ENCODE measurements at regions not wholly inside any gene's neighbourhood (a gene's known extent, or its start where the extent isn't known, plus 50 kb on each side); places are given as distances from the start of the nearest gene placed in this dataset.

DNA sequence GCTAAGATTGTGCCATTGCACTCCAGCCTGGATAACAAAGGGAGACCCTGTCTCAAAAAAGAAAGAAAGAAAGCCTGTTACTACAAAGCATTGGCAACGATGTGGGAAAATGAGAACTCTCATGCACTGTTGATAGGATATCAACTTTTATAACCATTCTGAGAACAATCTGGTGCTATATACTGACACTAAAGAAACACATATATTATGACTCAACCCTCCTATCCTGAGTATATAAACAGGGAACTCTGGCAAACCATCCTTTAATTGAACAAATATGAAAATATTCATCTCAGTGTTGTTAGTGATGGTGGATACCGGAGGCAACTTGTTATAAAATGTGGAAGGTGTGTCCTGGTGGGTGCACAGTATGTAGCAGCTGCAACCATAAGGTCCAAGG is 53.0 kb upstream of the SOD3 start:
- no peak overlapping the region for H3K4me3 ChIP-seq
- no peaks in the 10 kb centered on the region for H3K27me3 ChIP-seq
- no peaks in the 10 kb centered on the region for H3K4me1 ChIP-seq
- no peaks in the 10 kb centered on the region for H3K9me3 ChIP-seq
- no peak for TF ChIP-seq POLR2A (IDR thresholded peaks at IDR 0.05)
- DNase-seq: no peak
- no peak overlapping the region for H3K27ac ChIP-seq
- H3K36me3 ChIP-seq: no peaks in the 10 kb centered on the region

DNA sequence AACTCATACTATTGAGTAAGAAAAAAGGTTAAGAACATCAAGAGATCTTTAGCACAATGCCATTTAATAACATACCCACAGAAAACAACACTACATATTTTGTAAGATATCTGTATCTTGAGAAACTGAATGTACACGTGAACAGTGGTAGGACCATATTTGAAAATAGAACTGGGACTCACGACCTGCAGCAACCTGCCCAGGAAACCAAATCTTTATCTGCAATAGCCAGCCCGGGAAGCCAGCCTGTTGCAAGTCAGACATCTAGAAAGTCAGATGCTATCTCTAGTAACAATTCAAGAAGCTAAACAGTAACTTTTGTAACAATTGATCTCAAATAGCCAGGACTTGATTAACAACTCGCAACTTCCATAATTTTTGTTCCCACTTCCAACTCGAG is 52.6 kb upstream of the SOD3 start:
- H3K27me3 ChIP-seq: no peaks in the 10 kb centered on the region
- H3K36me3 ChIP-seq: no peaks in the 10 kb centered on the region
- H3K4me1 ChIP-seq: no peaks in the 10 kb centered on the region
- H3K9me3 ChIP-seq: no peaks in the 10 kb centered on the region
- H3K4me3 ChIP-seq: no peak overlapping the region
- no peak overlapping the region for H3K27ac ChIP-seq
- TF ChIP-seq, protein P1, sequence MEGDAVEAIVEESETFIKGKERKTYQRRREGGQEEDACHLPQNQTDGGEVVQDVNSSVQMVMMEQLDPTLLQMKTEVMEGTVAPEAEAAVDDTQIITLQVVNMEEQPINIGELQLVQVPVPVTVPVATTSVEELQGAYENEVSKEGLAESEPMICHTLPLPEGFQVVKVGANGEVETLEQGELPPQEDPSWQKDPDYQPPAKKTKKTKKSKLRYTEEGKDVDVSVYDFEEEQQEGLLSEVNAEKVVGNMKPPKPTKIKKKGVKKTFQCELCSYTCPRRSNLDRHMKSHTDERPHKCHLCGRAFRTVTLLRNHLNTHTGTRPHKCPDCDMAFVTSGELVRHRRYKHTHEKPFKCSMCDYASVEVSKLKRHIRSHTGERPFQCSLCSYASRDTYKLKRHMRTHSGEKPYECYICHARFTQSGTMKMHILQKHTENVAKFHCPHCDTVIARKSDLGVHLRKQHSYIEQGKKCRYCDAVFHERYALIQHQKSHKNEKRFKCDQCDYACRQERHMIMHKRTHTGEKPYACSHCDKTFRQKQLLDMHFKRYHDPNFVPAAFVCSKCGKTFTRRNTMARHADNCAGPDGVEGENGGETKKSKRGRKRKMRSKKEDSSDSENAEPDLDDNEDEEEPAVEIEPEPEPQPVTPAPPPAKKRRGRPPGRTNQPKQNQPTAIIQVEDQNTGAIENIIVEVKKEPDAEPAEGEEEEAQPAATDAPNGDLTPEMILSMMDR (IDR thresholded peaks at IDR 0.05): no peak
- no peak for TF ChIP-seq POLR2A (IDR thresholded peaks at IDR 0.05)
- DNase-seq: no peak

GRCh38 chr4:24743206-24743605 is 52.2 kb upstream of the SOD3 start:
- TF ChIP-seq, protein P1 (IDR thresholded peaks at IDR 0.05): no peak
- TF ChIP-seq POLR2A (IDR thresholded peaks at IDR 0.05): no peak
- Histone ChIP-seq H3K36me3 (no peaks in the 10 kb centered on the region), H3K27me3 (no peaks in the 10 kb centered on the region), H3K4me3 (no peak overlapping the region), H3K4me1 (no peaks in the 10 kb centered on the region), H3K9me3 (no peaks in the 10 kb centered on the region), H3K27ac (no peak overlapping the region)
- no peak for DNase-seq

DNA sequence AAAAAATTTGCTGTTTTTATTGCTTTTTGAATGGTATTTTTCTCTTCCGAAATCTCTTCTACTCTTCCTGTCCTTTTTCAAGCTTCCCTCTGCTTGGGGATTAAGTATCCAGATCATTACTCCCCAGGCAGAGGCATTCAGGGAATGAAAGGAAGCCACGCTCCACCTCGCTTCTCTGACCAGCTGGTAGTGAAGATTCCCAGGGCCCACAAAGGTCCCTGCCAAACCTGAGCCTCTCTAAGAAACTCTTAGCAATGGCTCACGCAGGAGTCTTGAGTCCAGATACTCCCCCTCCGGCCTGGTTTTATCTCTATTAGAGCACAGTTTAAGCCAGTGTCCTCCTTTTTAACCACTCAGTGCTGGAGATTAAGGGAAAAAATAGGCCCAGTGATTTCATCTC is 51.4 kb upstream of the SOD3 start:
- H3K27me3 ChIP-seq: no peaks in the 10 kb centered on the region
- H3K4me1 ChIP-seq: no peaks in the 10 kb centered on the region
- no peak overlapping the region for H3K4me3 ChIP-seq
- no peaks in the 10 kb centered on the region for H3K9me3 ChIP-seq
- H3K36me3 ChIP-seq: no peaks in the 10 kb centered on the region
- DNase-seq: no peak
- no peak for TF ChIP-seq POLR2A (IDR thresholded peaks at IDR 0.05)
- TF ChIP-seq, protein P1 (IDR thresholded peaks at IDR 0.05): no peak
- H3K27ac ChIP-seq: no peak overlapping the region

- no peak overlapping the region for H3K4me3 ChIP-seq
- no peak for DNase-seq
These were observed 50.0 kb upstream of the SOD3 start for GRCh38 chr4:24745172-24745895.

More at GRCh38 chr4:24745172-24745895, 50.0 kb upstream of the SOD3 start:
- Histone ChIP-seq H3K9me3 (no peaks in the 10 kb centered on the region), H3K36me3 (no peaks in the 10 kb centered on the region), H3K27ac (no peak overlapping the region), H3K27me3 (no peaks in the 10 kb centered on the region), H3K4me1 (no peaks in the 10 kb centered on the region)
- TF ChIP-seq POLR2A (IDR thresholded peaks at IDR 0.05): no peak

All from Peyer's patch (tissue), 4 donors.